RCC 7860 (cell line): ENCODE measurements at regions not wholly inside any gene's neighbourhood (a gene's known extent, or its start where the extent isn't known, plus 50 kb on each side); places are given as distances from the start of the nearest gene placed in this dataset.

ENCODE experiments used
- DNase-seq: peaks from one replicate; pipeline ENCODE4 v3.0.0-alpha.2; 2015; ENCODE audit warnings: low spot score
- FAIRE-seq: peaks from 2 replicates; lab custom pipeline; 2012; peaks lifted over from hg19 to GRCh38; lab: Jason Lieb, UNC

GRCh38 chr10:123583639-123584418 is 82.3 kb upstream of the GPR26 start:
- no peak for FAIRE-seq

DNA sequence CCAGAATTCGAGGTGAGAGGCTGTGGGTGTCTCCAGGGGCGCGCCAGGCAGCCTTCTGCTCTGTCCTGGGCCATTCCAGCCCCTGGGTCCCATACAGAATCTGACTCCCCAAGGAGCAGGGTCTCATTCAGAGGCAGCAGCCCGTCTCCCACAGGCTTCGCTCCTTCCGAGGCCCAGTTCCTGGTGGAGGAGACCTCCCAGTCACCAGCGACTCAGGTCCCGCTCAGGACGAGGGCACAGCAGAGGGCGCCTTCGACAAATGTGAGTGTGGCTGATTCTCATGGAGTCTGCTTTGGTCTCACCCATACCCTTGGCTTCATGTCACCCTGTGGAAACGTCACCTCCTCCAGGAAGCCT is 81.8 kb upstream of the GPR26 start:
- DNase-seq (no peak), FAIRE-seq (no peak)

More at GRCh38 chr10:123583639-123584418, 82.3 kb upstream of the GPR26 start:
- no peak for DNase-seq

DNA sequence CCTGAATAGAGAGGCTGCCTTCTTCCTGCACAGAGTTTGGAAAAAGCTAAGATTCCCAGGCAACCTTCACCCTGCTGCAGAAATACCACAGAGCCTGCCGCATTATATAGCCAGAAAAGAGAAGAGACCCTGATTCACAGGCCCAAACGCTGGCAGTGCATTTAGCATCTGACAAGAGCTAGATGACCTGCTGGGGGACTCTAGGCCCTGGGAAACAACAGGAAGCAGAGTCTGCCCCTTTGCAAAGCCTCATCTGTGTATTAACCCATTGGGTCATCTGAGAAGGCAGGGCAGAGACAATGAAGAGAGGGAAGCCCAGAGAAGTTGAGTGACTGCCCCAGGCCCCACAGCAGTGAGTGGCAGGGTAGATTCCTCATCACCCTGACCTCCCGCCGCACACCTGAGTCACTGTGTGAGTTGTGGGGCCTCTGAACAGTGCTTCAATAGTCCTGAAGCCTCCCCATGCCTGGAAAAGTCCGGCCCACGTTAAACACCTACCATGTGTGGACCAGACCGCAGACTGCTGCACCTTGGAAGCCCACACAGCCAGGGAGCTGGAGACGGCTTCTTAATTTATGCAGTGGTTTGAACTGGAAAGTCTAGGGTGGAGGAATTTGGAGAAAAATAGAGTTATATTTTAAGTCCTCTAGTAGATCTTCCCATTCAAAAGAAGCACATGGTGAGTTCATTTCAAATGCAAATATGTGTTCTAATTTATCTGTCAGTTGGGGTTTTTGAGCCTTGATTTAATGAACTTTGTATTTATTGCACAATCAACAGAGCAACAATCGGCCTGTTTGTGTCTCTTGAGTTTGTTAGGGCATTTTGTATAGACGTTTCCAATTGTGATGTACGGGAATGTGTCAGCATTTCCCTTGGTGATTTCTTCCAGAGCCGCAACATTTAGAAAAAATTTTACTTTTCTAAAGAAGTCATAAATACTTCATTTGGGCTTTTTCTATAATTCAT is 80.4 kb upstream of the GPR26 start:
- no peak for DNase-seq

DNA sequence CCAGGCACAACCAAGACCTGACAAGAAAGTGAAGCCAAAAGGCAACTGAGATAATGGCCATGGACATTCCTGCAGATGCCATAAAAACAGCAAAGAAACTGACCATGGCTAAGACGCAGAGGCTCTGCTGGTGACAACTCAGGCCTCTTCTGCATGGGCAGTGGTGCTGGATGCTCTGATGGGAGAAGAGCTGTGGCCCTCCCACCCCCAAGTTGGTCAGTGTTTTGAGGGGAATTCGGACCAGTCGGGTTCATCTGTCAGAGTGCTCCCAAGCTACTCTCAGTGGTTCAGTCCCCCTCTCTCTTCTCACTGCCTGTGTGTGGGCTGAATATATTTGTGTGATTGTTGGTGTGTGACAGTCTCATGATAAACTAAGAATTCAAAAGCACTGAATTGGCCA is 79.0 kb upstream of the GPR26 start:
- FAIRE-seq (no peak), DNase-seq (no peak)

More for the DNA sequence above, 80.4 kb upstream of the GPR26 start:
- no peak for FAIRE-seq

DNA sequence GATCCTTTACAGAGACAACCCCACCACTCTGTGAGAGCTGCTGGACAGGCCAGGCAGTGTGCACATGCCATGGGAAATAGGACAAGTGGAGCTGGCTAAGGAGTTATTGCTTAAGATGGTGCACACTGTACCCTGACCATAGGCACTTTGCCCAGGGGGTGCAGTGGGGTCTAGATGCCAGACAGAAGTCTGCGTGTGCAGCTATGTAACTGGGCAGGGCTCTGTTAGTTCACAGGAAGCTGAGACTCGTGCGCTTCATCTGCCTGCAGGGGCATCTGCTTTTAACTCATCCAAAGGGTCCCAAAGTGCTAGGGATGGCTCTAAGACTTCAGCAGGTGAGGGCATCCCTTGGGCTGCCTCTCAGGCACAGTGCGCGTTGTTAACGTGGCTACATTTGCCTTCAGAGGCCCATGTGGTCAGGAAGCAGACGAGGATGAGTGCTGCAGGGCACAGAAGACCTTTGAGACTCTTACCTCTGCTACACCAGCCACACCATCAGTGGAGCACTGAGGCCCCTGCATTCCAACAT is 77.7 kb upstream of the GPR26 start:
- no peak for FAIRE-seq
- no peak for DNase-seq

- DNase-seq (no peak), FAIRE-seq (no peak)
These were observed 70.5 kb upstream of the GPR26 start for GRCh38 chr10:123595661-123596060.

DNA sequence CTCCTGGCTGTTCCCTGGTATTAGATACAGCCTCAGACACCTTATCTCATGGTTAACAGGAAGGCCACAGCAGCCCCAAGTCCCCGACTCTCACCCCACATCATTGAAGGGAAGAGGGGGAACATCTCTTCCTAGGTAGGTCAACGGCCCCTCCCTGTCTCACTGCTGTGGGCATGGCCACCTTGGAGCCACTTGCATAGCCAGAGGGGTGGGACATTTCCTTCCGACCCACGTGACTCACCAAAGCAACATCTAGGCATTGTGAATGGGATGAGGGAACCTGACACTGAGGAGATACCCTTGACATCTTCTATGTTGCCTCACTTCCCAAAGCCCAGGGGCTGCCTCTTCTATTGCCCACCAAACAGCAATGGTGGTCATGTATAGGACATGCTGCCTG is 68.5 kb upstream of the GPR26 start:
- FAIRE-seq: no peak
- no peak for DNase-seq

DNA sequence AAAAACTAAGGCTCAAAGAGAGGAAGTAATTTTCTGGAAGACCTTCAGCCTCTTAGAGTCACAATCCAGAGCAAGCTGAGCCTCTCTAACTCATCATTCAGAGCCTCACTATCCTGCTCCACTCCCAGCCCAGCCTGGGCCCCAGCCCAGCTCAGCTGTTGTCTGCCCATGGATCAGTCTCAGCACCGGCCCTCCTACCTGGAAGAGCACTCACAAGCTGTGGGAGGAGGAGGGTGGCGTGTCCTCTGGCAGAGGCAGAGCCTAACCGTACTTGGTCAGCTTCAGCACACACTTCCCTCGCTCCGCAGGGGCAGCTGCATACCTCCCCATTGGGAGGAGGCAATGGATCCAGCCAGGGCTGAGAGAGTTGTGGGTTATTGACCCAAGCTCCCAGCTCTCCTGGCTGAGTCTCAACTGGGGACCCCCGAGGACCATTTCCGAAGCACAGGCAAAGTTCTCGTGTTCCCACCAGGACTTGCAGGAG is 66.7 kb upstream of the GPR26 start:
- DNase-seq: no peak
- FAIRE-seq: no peak

DNA sequence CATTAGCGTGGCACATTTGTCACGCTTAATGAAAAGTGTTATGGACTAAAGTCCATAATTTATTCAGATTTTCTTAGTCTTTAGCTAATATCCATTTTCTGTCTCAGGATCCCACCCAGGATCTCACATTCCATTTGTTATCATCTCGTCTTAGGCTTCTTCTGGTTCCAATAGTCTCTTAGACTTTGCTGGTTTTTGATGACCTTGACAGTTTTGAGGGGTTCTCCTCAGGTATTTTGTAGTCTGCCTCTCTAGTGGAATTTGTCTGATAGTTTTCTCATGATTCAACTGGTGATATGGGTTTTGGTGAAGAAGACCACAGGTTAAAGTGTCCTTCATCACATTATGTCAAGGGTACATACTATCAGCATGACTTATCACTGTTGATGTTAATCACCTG is 66.0 kb upstream of the GPR26 start:
- DNase-seq (no peak), FAIRE-seq (no peak)

GRCh38 chr10:123603130-123603529 is 63.0 kb upstream of the GPR26 start:
- FAIRE-seq (no peak), DNase-seq (no peak)

- DNase-seq (no peak), FAIRE-seq (no peak)
These were observed 61.6 kb upstream of the GPR26 start for GRCh38 chr10:123604506-123604905.

DNA sequence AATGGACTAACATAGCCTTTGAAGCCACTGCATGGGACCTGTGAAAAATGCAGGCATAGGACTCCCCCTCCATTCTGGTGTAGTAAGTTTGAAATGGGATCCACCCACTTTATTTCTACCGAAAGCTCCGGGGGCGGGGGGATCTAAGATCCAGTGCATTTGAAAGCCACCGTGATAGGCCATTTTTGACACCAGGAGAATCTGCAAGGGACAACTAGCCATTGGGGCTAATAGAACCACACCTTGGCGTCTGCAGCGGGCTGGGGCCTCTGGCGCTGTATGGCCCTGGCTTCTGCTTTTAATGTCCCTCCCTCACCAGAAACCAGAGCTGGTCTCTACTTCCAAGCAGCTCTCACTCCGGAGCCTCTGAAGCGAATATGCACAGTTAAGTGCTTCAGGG is 60.1 kb upstream of the GPR26 start:
- DNase-seq (no peak), FAIRE-seq (no peak)

DNA sequence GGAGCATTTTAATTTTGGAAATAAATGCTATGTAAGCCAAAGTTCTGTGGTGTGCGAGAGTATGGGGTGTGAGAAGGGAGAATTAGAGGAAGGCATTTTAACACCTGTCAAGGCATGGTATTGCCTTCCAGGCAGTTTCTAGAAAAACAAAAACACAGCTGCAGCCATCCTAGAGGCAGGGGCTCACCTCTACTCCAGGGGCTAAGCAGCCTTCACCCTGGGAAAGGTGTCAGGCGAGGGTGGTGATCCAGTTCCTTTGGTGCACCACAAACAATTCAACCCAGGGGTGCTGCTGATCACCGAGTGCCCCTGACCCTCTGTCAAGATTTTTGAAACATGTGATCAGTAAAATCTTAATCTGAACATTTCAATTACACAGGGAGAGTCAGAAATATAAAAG is 59.2 kb upstream of the GPR26 start:
- FAIRE-seq: no peak

GRCh38 chr10:123607386-123607785 is 58.8 kb upstream of the GPR26 start:
- no peak for FAIRE-seq
- DNase-seq: no peak

More for the DNA sequence above, 59.2 kb upstream of the GPR26 start:
- no peak for DNase-seq

GRCh38 chr10:123608047-123608446 is 58.1 kb upstream of the GPR26 start:
- no peak for FAIRE-seq
- DNase-seq: no peak

DNA sequence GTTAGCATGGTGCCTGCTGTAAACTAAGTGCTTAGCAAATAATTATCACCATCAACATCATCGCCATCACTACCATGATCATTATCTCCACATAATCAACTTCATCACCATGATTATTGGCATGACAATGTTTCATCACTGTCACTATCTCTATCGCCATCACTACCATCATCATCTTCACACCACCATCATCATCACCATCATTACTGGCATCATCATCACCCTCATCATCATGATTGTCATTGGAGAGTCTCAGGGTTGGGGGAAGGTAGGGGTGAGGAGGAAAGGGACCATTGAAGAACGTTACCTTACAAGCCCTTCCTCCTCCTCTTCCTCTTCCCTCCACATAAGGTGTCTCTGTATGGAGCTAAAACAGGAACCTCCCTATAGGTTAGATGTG is 54.9 kb upstream of the GPR26 start:
- no peak for DNase-seq
- no peak for FAIRE-seq

- FAIRE-seq: no peak
- no peak for DNase-seq
These were observed 54.3 kb upstream of the GPR26 start for GRCh38 chr10:123611876-123612275.

DNA sequence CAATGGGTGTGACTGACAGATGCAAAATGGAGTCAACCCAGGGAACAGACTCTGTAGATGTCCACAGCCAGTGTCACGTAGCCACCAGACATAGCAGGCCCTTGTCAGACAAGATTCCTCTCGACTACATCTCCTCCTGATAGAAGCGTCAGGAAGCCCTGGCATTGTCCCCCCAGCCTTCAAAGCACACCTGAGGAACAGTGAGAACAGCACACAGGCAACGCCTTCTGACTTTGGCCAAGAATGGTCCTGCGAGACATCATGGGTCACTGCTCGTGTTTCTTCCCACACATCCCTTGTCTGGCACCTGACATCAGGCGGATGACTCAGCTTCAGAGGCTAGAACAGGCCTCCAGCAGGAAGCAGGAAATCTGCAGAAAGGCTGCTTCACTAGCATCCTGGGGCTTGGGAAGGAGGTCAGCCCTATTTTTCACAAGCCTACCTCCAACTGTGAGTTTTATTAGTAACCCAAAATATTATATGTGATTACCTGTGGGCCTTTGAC is 52.8 kb upstream of the GPR26 start:
- no peak for DNase-seq
- FAIRE-seq: no peak

DNA sequence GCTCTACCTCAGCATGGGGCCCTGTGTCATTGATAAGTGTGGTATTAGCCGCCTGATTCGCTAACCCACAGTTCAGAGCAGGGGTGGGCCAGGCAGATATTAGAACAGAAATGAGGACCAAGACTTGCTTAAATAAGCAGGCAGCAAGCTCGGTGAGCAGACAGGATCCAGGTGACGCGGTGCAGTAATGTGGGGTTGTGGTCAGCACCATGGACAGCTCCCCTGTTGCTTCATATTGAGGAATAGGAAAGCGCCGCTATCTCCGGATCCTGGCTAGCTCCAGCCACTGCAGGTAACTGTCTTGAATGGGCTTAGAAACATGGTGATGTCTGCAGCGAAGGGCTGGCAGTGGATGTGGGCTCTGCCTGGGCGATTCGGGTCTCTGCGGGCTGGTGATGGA is 51.3 kb upstream of the GPR26 start:
- no peak for FAIRE-seq
- no peak for DNase-seq
